ENCODE measurements at regions not wholly inside any gene's neighbourhood (a gene's known extent, or its start where the extent isn't known, plus 50 kb on each side); places are given as distances from the start of the nearest gene placed in this dataset.

DNA sequence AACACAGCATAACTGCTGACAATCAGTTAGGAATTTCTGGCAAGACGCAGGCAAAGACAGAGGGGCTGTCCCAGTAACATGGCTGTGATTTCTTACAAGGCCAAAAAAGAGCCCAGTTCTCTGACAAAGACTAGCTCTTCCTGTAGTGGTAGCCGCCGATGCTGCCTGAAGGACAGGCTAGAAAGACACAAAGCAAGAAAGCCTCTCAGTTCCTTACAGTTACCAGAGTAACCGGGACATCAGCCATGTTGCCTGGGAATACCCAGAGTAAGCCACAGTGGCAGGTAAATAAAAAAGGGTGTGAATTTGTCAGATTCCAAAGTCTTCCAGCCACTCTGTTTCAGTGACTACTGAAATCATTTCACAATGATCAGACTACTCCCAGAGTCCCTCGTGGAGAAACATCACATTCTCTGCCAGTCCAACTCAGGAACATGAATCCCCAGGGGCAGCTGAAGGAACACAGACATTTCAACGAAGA, 493.6 kb upstream of the ADAMTS9 start:
- no peak overlapping the region for H3K4me3 ChIP-seq (ENCODE audit: low read length in 3 of 3)
- no peaks in the 10 kb centered on the region for H3K36me3 ChIP-seq (ENCODE audit: control insufficient read depth in 3 of 3, insufficient read depth in 3 of 3, low read length in 3 of 3)
- H3K9me3 ChIP-seq (ENCODE audit: control insufficient read depth in 3 of 3, low read length in 3 of 3) = no peaks in the 10 kb centered on the region
- peak overlapping the region; percentile 3 for H3K27ac ChIP-seq (ENCODE audit: low read depth, low read length)
- no peak overlapping the region for H3K9ac ChIP-seq (ENCODE audit: low read depth in 1 of 3, low read length in 3 of 3)
- peaks cover 0 to 2% (median 0%) of the 10 kb centered on the region in 3 donors for H3K4me1 ChIP-seq (ENCODE audit: control insufficient read depth in 3 of 3, insufficient read depth in 3 of 3, low read length in 3 of 3)
- no peaks in the 10 kb centered on the region for H3K27me3 ChIP-seq (ENCODE audit: control insufficient read depth in 3 of 3, insufficient read depth in 3 of 3, low read length in 3 of 3)

DNA sequence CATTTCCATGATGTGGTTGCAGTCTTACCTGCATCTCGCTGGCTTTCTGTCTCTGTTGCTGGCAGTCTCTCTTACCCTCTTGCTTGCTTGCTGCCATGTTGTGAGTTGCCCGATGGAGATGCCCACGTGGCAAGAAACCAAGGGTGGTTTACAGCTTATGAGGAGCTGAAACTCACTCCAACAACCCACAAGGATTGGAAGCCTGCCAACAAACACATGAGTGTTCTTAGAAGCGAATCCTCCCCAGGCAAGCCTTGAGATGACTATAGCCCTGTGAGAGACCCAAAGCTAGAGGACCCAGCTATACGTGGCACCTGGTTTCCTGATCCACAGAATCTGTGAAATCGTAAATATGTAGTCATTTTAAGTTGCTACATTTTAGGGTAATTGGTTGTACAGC, 490.9 kb upstream of the ADAMTS9 start:
- Histone ChIP-seq H3K36me3 (ENCODE audit: control insufficient read depth in 3 of 3, insufficient read depth in 3 of 3, low read length in 3 of 3) (no peaks in the 10 kb centered on the region), H3K4me3 (ENCODE audit: low read length in 3 of 3) (no peak overlapping the region), H3K9ac (ENCODE audit: low read depth in 1 of 3, low read length in 3 of 3) (no peak overlapping the region), H3K9me3 (ENCODE audit: control insufficient read depth in 3 of 3, low read length in 3 of 3) (no peaks in the 10 kb centered on the region), H3K27ac (ENCODE audit: low read depth, low read length) (no peak overlapping the region), H3K27me3 (ENCODE audit: control insufficient read depth in 3 of 3, insufficient read depth in 3 of 3, low read length in 3 of 3) (no peaks in the 10 kb centered on the region), H3K4me1 (ENCODE audit: control insufficient read depth in 3 of 3, insufficient read depth in 3 of 3, low read length in 3 of 3) (peaks cover 0 to 2% (median 0%) of the 10 kb centered on the region in 3 donors)

DNA sequence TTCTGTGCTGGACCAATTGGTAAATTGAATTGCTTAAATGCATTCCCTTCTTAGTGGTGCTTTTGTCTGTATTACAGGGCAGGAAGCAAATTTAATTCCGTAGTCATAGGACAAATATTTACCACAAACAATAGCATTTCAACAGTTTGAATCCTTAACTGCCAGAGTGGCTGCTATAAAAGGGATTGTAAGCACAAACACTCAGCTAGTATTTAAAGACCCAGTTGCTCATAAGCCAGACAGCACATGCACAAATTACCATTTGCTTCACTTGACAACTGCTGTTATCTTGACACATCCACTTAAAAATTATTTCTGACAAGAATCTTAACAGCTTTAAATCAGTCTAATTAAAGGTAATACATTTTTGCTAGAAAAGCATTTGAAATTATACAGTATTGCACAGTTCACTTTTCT, 490.2 kb upstream of the ADAMTS9 start:
- Histone ChIP-seq H3K9me3 (ENCODE audit: control insufficient read depth in 3 of 3, low read length in 3 of 3) (no peaks in the 10 kb centered on the region), H3K27me3 (ENCODE audit: control insufficient read depth in 3 of 3, insufficient read depth in 3 of 3, low read length in 3 of 3) (no peaks in the 10 kb centered on the region), H3K4me1 (ENCODE audit: control insufficient read depth in 3 of 3, insufficient read depth in 3 of 3, low read length in 3 of 3) (peaks cover 0 to 2% (median 0%) of the 10 kb centered on the region in 3 donors)

DNA sequence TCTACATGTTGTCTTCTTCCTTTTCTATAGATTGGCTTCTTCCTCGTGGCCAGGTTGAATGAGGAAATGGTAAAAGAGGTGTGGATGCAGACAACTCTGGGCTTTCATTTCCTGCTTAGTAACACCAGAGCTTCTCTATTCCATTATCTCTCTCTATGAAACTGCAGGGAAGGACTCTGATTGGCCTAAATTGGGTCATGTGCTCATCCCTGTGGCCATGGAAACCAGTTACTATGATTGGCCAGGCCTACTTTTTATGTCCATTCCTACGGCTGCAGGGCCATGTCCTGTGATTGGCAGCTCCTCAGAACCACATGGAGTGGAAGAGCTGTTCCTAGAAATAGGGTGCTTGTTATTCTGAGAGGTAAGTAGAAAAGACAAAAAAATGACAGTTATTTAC, 486.9 kb upstream of the ADAMTS9 start:
- Histone ChIP-seq H3K27ac (ENCODE audit: low read depth, low read length) (no peak overlapping the region), H3K4me1 (ENCODE audit: control insufficient read depth in 3 of 3, insufficient read depth in 3 of 3, low read length in 3 of 3) (peaks cover 3 to 6% (median 5%) of the 10 kb centered on the region in 3 donors), H3K4me3 (ENCODE audit: low read length in 3 of 3) (no peak overlapping the region), H3K36me3 (ENCODE audit: control insufficient read depth in 3 of 3, insufficient read depth in 3 of 3, low read length in 3 of 3) (no peaks in the 10 kb centered on the region), H3K9ac (ENCODE audit: low read depth in 1 of 3, low read length in 3 of 3) (no peak overlapping the region), H3K27me3 (ENCODE audit: control insufficient read depth in 3 of 3, insufficient read depth in 3 of 3, low read length in 3 of 3) (no peaks in the 10 kb centered on the region), H3K9me3 (ENCODE audit: control insufficient read depth in 3 of 3, low read length in 3 of 3) (no peaks in the 10 kb centered on the region)

More for the DNA sequence above, 490.2 kb upstream of the ADAMTS9 start:
- Histone ChIP-seq H3K27ac (ENCODE audit: low read depth, low read length) (no peak overlapping the region), H3K36me3 (ENCODE audit: control insufficient read depth in 3 of 3, insufficient read depth in 3 of 3, low read length in 3 of 3) (no peaks in the 10 kb centered on the region), H3K9ac (ENCODE audit: low read depth in 1 of 3, low read length in 3 of 3) (no peak overlapping the region), H3K4me3 (ENCODE audit: low read length in 3 of 3) (no peak overlapping the region)

DNA sequence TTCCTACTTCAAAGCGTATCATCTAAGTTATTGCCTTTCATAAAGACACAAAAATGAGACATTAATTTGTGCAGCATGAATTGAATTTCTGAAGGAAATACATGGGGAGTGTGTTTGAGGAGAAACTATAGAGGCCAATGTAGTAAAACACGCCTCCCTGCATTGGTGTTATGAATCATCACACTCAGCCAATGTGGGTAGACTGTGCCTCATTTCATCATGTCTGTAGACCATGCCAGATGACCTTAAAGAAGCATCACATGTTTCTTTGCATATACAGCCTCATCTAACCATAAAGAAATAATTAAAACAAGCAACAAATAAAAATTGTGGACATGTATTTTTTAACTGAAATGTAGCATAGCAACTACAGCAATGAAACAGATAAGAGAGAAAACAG, 486.0 kb upstream of the ADAMTS9 start:
- no peak overlapping the region for H3K9ac ChIP-seq (ENCODE audit: low read depth in 1 of 3, low read length in 3 of 3)
- no peaks in the 10 kb centered on the region for H3K36me3 ChIP-seq (ENCODE audit: control insufficient read depth in 3 of 3, insufficient read depth in 3 of 3, low read length in 3 of 3)
- H3K4me3 ChIP-seq (ENCODE audit: low read length in 3 of 3) = no peak overlapping the region
- H3K4me1 ChIP-seq (ENCODE audit: control insufficient read depth in 3 of 3, insufficient read depth in 3 of 3, low read length in 3 of 3) = peaks cover 3 to 6% (median 5%) of the 10 kb centered on the region in 3 donors
- no peak overlapping the region for H3K27ac ChIP-seq (ENCODE audit: low read depth, low read length)
- no peaks in the 10 kb centered on the region for H3K27me3 ChIP-seq (ENCODE audit: control insufficient read depth in 3 of 3, insufficient read depth in 3 of 3, low read length in 3 of 3)
- H3K9me3 ChIP-seq (ENCODE audit: control insufficient read depth in 3 of 3, low read length in 3 of 3) = no peaks in the 10 kb centered on the region

DNA sequence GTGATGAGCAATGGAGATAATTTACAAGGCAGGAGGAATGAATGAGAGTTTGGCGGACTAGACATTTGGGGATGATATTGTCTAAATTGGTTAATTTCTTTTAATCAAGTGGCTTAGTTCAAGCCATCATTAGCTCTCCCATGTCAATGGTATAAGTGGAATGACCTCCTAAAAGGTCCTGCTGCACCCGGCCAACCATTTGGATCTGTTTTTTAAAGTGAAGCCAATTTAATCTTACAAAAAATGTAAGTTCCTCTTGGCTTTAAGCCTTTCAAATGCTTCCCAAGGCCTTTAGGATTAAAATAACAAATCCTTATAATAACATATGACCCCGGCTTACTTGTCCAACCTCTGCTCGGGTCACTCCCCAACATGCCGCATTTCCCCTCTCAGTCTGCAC, 484.4 kb upstream of the ADAMTS9 start:
- Histone ChIP-seq H3K36me3 (ENCODE audit: control insufficient read depth in 3 of 3, insufficient read depth in 3 of 3, low read length in 3 of 3) (no peaks in the 10 kb centered on the region), H3K9ac (ENCODE audit: low read depth in 1 of 3, low read length in 3 of 3) (no peak overlapping the region), H3K27ac (ENCODE audit: low read depth, low read length) (no peak overlapping the region), H3K27me3 (ENCODE audit: control insufficient read depth in 3 of 3, insufficient read depth in 3 of 3, low read length in 3 of 3) (no peaks in the 10 kb centered on the region), H3K4me1 (ENCODE audit: control insufficient read depth in 3 of 3, insufficient read depth in 3 of 3, low read length in 3 of 3) (peaks cover 3 to 6% (median 5%) of the 10 kb centered on the region in 3 donors), H3K9me3 (ENCODE audit: control insufficient read depth in 3 of 3, low read length in 3 of 3) (no peaks in the 10 kb centered on the region), H3K4me3 (ENCODE audit: low read length in 3 of 3) (no peak overlapping the region)

DNA sequence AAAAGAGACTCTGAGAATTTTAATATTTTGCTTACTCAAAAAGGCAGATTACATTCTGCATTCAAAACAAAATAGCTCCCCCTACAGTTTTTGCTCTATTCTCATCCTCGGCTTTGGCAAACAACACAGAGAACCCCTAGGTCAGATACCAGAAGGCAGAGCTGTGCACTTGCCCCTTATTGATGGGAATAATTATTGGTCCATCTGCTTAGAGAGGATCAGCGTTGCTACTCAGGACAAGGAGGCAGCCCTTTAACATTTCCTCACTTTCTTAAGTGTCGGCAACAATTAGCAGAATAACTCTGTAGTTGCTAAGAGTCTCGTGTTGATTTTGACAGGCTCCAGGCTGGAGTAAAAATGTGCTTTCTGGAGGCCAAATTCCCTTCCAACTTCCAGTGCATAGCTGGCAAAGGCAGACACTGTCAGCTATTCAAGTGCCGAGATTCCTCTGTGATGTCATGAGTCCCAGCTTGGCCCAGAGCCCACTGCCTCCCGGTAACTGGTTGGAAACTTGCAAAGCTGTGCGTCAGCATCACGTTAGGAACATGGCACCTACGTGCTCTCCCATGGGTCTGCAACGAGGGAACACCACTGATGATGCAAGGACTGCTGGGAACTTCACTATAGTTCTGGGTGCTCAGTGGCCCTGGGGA, 482.7 kb upstream of the ADAMTS9 start:
- peak overlapping the region in 1 of 3 donors; percentile 16 for H3K9ac ChIP-seq (ENCODE audit: low read depth in 1 of 3, low read length in 3 of 3)
- H3K36me3 ChIP-seq (ENCODE audit: control insufficient read depth in 3 of 3, insufficient read depth in 3 of 3, low read length in 3 of 3) = no peaks in the 10 kb centered on the region

DNA sequence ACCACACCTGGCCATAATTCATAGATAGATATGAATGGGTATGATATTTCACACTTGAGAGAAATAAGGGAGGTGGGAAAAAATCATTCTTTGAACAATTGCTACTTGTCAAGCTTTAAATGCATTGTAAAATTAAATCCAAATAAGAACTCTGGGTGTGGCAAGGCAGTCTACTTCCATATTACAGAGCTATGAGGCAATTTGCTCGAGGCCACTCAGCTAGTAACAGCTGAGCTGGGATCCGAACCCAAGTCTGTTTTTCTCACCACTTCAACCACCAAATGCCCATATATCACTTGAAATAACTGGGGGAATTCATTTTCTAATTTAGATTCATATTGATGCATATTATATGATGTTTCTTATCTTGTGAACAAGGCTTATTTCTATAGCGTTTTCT, 482.2 kb upstream of the ADAMTS9 start:
- Histone ChIP-seq H3K36me3 (ENCODE audit: control insufficient read depth in 3 of 3, insufficient read depth in 3 of 3, low read length in 3 of 3) (no peaks in the 10 kb centered on the region), H3K4me1 (ENCODE audit: control insufficient read depth in 3 of 3, insufficient read depth in 3 of 3, low read length in 3 of 3) (peaks cover 3 to 6% (median 5%) of the 10 kb centered on the region in 3 donors), H3K27me3 (ENCODE audit: control insufficient read depth in 3 of 3, insufficient read depth in 3 of 3, low read length in 3 of 3) (no peaks in the 10 kb centered on the region), H3K27ac (ENCODE audit: low read depth, low read length) (peak overlapping the region; percentile 55), H3K9ac (ENCODE audit: low read depth in 1 of 3, low read length in 3 of 3) (no peak overlapping the region), H3K9me3 (ENCODE audit: control insufficient read depth in 3 of 3, low read length in 3 of 3) (no peaks in the 10 kb centered on the region), H3K4me3 (ENCODE audit: low read length in 3 of 3) (no peak overlapping the region)

More for the DNA sequence above, 482.7 kb upstream of the ADAMTS9 start:
- Histone ChIP-seq H3K9me3 (ENCODE audit: control insufficient read depth in 3 of 3, low read length in 3 of 3) (no peaks in the 10 kb centered on the region), H3K4me1 (ENCODE audit: control insufficient read depth in 3 of 3, insufficient read depth in 3 of 3, low read length in 3 of 3) (peaks cover 3 to 6% (median 5%) of the 10 kb centered on the region in 3 donors), H3K4me3 (ENCODE audit: low read length in 3 of 3) (peak overlapping the region in 1 of 3 donors; percentile 33), H3K27me3 (ENCODE audit: control insufficient read depth in 3 of 3, insufficient read depth in 3 of 3, low read length in 3 of 3) (no peaks in the 10 kb centered on the region), H3K27ac (ENCODE audit: low read depth, low read length) (peak overlapping the region; percentile 55)

DNA sequence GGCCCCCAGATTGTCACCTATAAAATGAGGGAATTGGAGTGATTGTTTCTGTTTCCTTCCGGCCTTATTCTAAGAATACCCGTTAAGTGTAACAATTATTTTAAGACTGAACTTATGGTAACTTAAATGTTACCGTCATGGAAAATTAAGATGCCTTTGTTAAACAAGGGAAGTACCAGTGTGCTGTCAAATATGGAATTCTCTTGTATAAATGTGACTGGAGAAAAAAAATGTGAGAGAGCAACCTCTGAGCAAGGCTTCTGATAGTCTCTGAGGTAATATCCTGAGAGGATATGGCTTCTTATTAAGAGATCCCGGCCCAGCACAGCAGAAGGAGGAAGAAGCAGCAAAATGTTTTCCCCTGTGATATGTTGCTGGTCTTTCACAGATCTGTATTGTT, 480.7 kb upstream of the ADAMTS9 start:
- Histone ChIP-seq H3K4me1 (ENCODE audit: control insufficient read depth in 3 of 3, insufficient read depth in 3 of 3, low read length in 3 of 3) (peaks cover 3 to 6% (median 5%) of the 10 kb centered on the region in 3 donors), H3K27ac (ENCODE audit: low read depth, low read length) (peak overlapping the region; percentile 66), H3K9ac (ENCODE audit: low read depth in 1 of 3, low read length in 3 of 3) (no peak overlapping the region), H3K36me3 (ENCODE audit: control insufficient read depth in 3 of 3, insufficient read depth in 3 of 3, low read length in 3 of 3) (no peaks in the 10 kb centered on the region), H3K27me3 (ENCODE audit: control insufficient read depth in 3 of 3, insufficient read depth in 3 of 3, low read length in 3 of 3) (no peaks in the 10 kb centered on the region), H3K4me3 (ENCODE audit: low read length in 3 of 3) (no peak overlapping the region), H3K9me3 (ENCODE audit: control insufficient read depth in 3 of 3, low read length in 3 of 3) (no peaks in the 10 kb centered on the region)

DNA sequence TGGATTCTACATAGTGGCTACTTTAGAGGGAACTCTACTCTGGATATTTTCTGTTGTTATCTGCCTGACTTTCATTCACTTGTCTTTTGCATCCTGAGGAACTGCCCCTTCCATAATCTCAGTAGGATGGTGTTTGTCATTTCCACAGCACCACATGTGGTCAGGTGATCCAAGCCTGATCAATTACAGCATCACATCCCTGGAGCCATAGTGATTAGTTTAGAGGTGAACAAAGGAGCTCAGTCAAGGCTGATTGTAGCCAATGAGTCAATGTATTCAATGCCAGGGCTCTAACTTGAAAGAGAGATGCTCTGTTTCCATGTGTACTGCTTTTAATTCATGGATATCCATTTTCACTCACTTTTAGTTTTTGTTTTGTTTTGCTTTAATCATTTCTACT, 478.7 kb upstream of the ADAMTS9 start:
- no peaks in the 10 kb centered on the region for H3K36me3 ChIP-seq (ENCODE audit: control insufficient read depth in 3 of 3, insufficient read depth in 3 of 3, low read length in 3 of 3)
- no peaks in the 10 kb centered on the region for H3K27me3 ChIP-seq (ENCODE audit: control insufficient read depth in 3 of 3, insufficient read depth in 3 of 3, low read length in 3 of 3)
- no peak overlapping the region for H3K4me3 ChIP-seq (ENCODE audit: low read length in 3 of 3)
- no peak overlapping the region for H3K27ac ChIP-seq (ENCODE audit: low read depth, low read length)
- H3K9ac ChIP-seq (ENCODE audit: low read depth in 1 of 3, low read length in 3 of 3) = no peak overlapping the region
- H3K4me1 ChIP-seq (ENCODE audit: control insufficient read depth in 3 of 3, insufficient read depth in 3 of 3, low read length in 3 of 3) = peaks cover 3 to 6% (median 5%) of the 10 kb centered on the region in 3 donors
- H3K9me3 ChIP-seq (ENCODE audit: control insufficient read depth in 3 of 3, low read length in 3 of 3) = no peaks in the 10 kb centered on the region
